ENCODE measurements at regions not wholly inside any gene's neighbourhood (a gene's known extent, or its start where the extent isn't known, plus 50 kb on each side); places are given as distances from the start of the nearest gene placed in this dataset.
"Not testable (repeated sequence)": the region's sequence is repeated elsewhere in the genome, so short reads cannot be mapped to it uniquely, and the experiment has no call there.

- DNase-seq (ENCODE audit: low read depth in 3 of 3): no peak
Measured at GRCh38 chr16:82301146-82301755, 131.2 kb upstream of the MPHOSPH6 start.

GRCh38 chr16:82300374-82300951 is 130.4 kb upstream of the MPHOSPH6 start:
- DNase-seq (ENCODE audit: low read depth in 3 of 3): no peak

DNA sequence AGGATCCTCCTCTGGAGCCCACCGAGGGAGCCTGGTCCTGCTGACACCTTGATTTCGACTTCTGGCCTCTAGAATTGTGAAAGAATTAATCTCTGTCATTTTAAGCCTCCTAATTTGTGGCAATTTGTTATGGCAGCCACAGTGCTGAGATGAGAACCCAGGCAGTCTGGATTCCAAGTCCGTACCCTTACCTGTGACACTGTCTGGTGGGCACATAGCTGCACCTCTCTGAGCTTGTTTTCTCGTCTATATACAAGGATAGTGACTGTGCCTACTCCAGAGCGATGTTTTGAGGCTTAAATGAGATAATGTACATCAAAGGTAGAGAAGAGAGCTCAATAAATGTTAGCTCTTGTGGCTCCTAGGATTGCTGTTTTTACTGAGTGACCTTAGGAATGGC is 128.4 kb upstream of the MPHOSPH6 start:
- DNase-seq (ENCODE audit: low read depth in 3 of 3): no peak

DNA sequence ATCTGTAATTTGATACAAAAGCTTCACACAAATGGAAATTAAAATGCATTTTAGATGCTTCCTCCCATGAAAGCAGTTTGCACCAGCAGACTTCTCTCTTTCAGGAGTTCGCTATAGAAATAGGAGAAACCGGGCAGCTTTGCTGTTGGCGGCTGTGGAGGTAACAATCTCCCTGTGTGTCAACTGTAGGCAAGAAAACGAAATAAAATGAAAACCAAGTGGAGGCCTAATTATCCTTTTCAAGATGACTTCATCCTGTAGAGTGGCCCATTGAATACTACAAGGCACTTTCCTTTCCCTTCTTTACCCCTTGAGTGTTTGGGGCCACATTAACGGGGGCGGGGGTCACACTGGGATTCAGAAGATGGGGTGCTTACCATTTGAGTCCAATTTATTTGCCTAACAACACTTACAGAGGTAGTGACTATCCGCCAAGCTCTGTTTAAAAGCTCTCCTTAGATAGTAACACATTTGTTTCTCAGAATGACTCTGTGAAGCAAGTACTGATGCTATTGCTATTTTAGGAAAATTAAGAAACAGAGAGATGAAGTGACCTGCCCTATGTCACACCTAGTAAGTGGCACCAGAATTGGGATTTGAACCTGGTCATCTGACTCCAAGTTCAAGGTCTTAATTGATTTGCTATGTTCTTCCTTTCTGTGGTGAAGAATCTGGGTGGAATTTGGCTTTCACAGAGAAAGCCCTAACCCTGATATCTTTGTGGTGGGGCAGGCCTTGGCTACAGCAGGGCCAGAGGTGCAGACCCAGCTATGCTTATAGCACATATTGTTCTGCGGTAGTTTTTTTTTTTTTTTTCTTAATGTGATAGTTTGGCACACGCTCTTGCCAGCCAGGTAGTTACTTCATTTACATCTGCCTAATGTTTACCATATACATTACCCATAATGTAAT is 125.5 kb upstream of the MPHOSPH6 start:
- no peak for DNase-seq (ENCODE audit: low read depth in 3 of 3)

DNA sequence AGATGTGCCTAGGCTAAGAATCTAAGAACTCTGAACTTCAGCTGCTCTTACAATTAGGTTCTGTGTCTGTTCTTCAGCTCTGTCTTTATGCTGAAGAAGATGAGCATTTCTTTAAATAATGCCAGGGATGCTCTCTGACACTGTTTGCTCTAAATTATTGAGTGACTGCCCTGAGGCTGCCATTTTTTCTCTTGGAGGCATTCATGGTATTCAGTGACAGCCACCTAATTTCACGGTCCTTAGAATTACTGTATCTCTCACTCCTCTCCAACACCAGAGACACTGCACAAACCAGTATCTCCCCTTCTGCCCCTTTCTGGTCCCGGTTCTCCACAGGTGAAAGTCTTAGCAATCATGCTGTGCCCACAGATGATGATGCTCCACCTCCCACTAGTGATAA is 123.6 kb upstream of the MPHOSPH6 start:
- DNase-seq (ENCODE audit: low read depth in 3 of 3): no peak

DNA sequence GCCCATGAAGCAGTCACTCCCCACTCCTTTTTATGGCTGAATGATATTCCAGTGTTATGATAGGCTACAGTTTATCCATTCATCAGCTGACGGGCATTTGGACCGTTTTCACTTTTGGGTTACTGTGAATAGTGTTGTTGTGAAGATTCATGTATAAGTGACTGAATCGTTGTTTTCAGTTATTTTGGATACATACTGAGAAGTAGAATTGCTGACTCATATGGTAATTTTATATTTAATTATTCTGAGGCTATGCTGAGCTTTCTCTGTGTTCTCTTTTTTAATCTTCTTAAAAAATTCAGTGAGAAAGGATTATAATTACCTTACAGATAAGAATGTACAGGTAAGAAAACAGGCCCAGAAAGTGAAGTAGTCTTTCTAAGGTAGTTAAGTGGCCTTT is 117.9 kb upstream of the MPHOSPH6 start:
- no peak for DNase-seq (ENCODE audit: low read depth in 3 of 3)

DNA sequence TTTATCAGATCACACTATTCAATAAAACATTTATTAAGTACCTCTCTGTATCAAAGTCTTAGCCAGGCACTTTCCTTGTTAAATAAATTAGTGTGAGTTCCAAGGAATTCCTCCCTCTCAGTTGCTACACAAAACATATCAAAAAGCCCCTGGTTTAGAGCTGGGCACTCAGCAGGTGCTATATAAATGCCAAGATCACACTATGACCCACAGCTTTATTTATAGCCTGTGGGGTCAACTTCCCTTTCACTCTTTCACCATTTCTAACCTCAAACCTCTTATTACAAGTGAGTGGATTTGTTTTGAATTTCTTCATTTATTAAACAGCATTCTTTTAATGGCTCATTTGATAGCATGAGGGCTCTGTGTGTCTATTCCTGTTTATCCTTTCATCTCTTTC is 112.6 kb upstream of the MPHOSPH6 start:
- no peak for DNase-seq (ENCODE audit: low read depth in 3 of 3)

DNA sequence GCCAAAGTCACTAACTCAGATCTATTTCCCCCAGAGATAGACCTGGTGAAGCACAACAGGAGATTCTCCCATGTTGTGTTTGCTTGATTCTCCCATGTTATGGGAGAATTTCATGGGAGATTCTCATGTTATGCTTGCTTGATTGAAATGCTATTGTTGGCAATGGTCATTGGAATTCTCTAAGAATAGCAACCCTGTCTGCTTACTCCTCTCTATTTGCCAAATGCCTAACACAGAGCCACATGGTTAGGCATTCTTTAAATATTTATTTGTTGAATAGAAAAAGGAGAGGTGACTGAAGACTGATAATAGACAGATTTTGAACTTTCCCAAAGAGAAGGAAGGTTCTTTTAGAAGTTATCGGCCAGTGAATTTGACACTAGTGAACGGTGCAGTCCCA is 111.5 kb upstream of the MPHOSPH6 start:
- no peak for DNase-seq (ENCODE audit: low read depth in 3 of 3)

- DNase-seq (ENCODE audit: low read depth in 3 of 3): no peak
Measured at GRCh38 chr16:82280867-82281266, 110.8 kb upstream of the MPHOSPH6 start.

- not testable (repeated sequence) for DNase-seq (ENCODE audit: low read depth in 3 of 3)
Measured at GRCh38 chr16:82275349-82275748, 105.3 kb upstream of the MPHOSPH6 start.

DNA sequence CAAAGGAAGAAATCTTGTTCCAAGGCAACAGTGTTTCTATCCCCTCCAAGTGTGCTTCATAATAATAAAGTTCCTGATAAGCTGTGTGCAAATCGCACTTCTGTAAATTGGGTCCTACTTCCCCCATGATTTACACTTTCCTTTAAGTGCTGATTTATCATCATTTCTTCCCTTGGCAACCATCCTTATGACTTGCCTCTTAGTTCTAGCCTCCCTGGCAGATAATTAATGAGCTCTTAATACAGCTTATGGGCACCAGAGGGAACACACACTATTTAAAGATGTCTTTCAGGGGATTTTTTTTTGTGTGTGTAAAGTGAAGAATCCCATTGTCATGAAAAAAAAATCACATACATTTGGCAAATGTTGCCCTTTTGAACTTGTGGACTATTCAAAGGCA is 101.6 kb upstream of the MPHOSPH6 start:
- no peak for DNase-seq (ENCODE audit: low read depth in 3 of 3)

GRCh38 chr16:82267675-82268074 is 97.7 kb upstream of the MPHOSPH6 start:
- not testable (repeated sequence) for DNase-seq (ENCODE audit: low read depth in 3 of 3)

DNA sequence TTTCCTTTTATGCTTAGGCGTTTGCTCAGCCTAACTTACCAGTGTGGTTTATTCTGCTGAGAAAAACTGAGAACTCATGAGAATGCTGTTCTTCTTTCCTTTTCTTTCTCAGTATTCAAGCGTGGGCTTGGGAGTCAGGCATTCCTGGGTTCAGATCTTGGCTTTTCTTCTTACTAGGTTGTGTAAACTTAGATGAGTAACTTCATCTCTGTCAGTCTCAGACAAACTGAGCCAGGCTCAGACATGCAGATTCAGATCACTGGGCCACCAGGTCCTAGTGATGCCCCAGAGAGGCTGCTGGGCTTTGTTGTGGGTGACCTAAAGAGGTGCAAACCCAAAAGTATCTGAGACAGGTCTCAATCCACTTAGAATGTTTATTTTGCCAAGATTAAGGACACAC is 95.8 kb upstream of the MPHOSPH6 start:
- DNase-seq (ENCODE audit: low read depth in 3 of 3): no peak

DNA sequence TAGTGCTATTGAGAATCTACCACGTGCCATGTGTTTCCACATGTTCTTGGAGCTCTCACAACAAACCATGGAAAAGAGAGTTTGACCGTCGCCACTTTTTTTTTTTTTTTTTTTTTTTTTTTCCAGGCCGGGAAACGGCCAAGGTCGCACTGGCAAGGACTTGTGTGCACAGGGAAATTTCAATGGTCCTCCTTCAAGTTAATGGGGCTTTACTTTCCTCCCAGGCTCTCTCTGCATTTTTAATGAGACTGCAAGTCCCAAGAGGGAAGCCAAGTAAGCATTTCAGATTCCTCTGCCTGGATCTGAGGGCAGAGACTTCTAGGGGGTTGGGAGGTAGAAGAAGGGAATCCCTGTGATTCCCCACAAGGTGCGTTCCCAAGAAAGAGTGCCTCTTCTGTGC is 94.7 kb upstream of the MPHOSPH6 start:
- DNase-seq (ENCODE audit: low read depth in 3 of 3): no peak

- DNase-seq (ENCODE audit: low read depth in 3 of 3): peak; percentile 3 to 25 (median 11)
Measured at GRCh38 chr16:82263521-82264143, 93.6 kb upstream of the MPHOSPH6 start.

- no peak for DNase-seq (ENCODE audit: low read depth in 3 of 3)
Measured at GRCh38 chr16:82262244-82262643, 92.2 kb upstream of the MPHOSPH6 start.

GRCh38 chr16:82260212-82260795 is 90.3 kb upstream of the MPHOSPH6 start:
- DNase-seq (ENCODE audit: low read depth in 3 of 3): no peak

GRCh38 chr16:82259731-82260130 is 89.7 kb upstream of the MPHOSPH6 start:
- DNase-seq (ENCODE audit: low read depth in 3 of 3): no peak

GRCh38 chr16:82257990-82258389 is 88.0 kb upstream of the MPHOSPH6 start:
- no peak for DNase-seq (ENCODE audit: low read depth in 3 of 3)

DNA sequence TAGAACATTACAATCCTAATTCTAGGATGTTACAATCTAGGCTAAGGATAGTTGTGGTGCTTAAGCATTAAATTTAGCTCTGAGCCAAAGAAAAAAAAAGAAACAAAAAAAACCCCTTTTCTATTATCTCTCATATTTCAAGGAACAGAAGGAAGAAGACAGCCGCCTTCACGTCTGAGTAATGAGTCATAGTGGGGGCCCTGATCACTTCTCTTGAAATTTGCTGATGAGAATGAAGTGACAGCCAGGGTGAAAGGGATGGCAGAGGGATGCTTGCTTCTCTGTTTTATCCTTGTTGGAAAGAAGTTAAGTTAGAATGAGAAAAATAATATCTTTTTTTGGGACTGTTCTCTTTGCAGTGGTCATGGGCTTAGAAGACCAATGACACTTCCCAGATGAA is 82.6 kb upstream of the MPHOSPH6 start:
- DNase-seq (ENCODE audit: low read depth in 3 of 3): no peak

GRCh38 chr16:82248677-82249076 is 78.7 kb upstream of the MPHOSPH6 start:
- DNase-seq (ENCODE audit: low read depth in 3 of 3): no peak

DNA sequence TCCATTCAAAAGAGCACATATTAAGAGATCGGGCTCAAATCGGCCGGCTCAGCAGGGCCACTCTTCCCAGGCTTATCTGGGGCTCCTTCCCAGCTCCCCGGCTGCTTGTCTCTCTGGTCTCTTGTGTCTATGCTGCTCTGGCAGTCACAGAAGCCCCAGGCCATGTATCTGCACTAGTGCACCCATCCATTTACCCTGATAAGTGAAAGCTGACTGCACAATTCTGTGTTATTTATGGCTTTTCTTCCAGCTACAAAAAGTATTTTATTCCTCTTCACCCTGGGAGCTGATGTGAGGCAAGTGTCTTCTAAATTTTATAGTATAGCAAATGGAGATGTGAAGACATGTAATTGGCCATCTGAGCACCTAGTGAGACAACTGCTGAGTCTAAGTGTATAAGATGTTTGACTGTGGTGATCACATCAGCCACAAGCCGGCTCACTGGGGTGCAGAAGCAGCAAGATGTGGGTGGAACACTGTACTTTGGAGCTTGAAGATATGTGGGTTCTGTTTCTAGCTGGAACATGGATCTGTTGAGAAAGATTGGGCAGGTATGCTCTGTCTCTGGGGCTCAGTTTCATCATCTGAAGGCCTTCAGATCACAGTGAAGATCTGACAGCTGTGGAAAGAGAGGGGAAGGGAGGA is 78.1 kb upstream of the MPHOSPH6 start:
- DNase-seq (ENCODE audit: low read depth in 3 of 3): no peak
